ENCODE measurements at regions not wholly inside any gene's neighbourhood (a gene's known extent, or its start where the extent isn't known, plus 50 kb on each side); places are given as distances from the start of the nearest gene placed in this dataset.
"Not testable (repeated sequence)": the region's sequence is repeated elsewhere in the genome, so short reads cannot be mapped to it uniquely, and the experiment has no call there.

- TF ChIP-seq CTCF (IDR thresholded peaks at IDR 0.05; ENCODE audit: poor library complexity); EZH2 (IDR thresholded peaks at IDR 0.05; ENCODE audit: borderline replicate concordance); EZH2phosphoT487 (IDR thresholded peaks at IDR 0.05; ENCODE audit: low read depth, severe bottlenecking, unreplicated experiment): not testable (repeated sequence)
These were observed 505.2 kb downstream of the RPIA start for GRCh38 chr2:89196719-89197118.

Data from hepatocyte (in vitro differentiated cells).